Esophagus muscularis mucosa (tissue), 4 donors: ENCODE measurements at regions not wholly inside any gene's neighbourhood (a gene's known extent, or its start where the extent isn't known, plus 50 kb on each side); places are given as distances from the start of the nearest gene placed in this dataset.

Source experiments
- CTCF ChIP-seq, 3 experiments: fragments of 200-600 bp in 2 of 3; fragments of 450-650 bp in 1 of 3; sonication (generic) in 2 of 3; IDR thresholded peaks; one replicate each; pipeline ENCODE4 v1.5.1; 2017 to 2019; ENCODE audit warnings: antibody characterized with exemption in 3 of 3, mild to moderate bottlenecking in 2 of 3, moderate library complexity in 1 of 3
- EP300 ChIP-seq: sonication (generic); formaldehyde crosslinking; IDR thresholded peaks from one replicate; pipeline ENCODE4 v1.6.1; 2017; ENCODE audit warnings: antibody characterized with exemption
- POLR2A ChIP-seq: fragments of 450-650 bp; IDR thresholded peaks from one replicate; pipeline ENCODE4 v1.6.1; 2017; ENCODE audit warnings: antibody characterized with exemption, moderate library complexity, mild to moderate bottlenecking, low read depth
- POLR2AphosphoS5 ChIP-seq, 2 donors: sonication (generic); formaldehyde crosslinking; IDR thresholded peaks; one replicate each; pipeline ENCODE4 v1.6.1; 2017; ENCODE audit warnings: antibody characterized with exemption in 2 of 2

DNA sequence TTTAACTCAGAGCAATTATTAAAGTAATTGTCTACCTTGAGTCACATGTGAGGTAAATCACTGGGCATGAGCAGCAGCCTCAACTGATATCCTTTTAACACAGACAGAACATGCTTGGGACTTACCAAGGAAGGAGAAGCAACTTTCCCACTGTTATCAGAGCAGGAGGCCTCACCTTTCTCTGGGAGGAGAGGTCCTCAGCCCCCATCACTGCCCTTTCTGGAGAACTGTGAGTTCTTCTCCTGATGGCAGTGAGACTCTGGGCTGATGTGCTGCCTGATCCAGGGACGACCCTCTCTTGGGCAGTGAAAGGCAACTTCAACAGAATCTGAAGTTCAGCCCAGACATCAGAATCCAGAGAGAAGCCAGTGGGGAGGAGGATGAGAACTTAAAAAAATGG is 343.4 kb upstream of the IRX1 start:
- TF ChIP-seq CTCF (IDR thresholded peaks at IDR 0.05) (no peak), POLR2A (no peak), EP300 (no peak), POLR2AphosphoS5 (IDR thresholded peaks at IDR 0.05) (no peak)
